ENCODE measurements at regions not wholly inside any gene's neighbourhood (a gene's known extent, or its start where the extent isn't known, plus 50 kb on each side); places are given as distances from the start of the nearest gene placed in this dataset.

DNA sequence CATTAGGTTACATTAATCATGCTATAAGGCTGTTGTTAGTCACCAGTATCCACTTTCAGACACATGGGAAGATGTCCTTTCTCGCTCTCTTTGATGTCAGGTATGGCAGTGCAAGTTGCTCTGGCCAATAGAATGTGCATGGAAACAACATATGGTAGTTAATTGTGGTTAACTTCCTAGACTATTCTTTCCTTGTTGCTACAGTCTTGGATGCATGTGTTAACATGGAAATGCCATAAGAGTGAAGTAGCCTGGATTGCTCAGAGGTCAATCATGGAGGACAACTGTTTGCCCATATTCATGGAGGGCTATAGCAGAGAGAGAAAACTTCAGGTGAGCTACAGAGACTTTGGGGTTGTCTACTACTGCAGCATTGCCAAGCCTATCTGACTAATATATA lies 245.8 kb upstream of the GAS1 start (continued):
- TF ChIP-seq, protein P1, sequence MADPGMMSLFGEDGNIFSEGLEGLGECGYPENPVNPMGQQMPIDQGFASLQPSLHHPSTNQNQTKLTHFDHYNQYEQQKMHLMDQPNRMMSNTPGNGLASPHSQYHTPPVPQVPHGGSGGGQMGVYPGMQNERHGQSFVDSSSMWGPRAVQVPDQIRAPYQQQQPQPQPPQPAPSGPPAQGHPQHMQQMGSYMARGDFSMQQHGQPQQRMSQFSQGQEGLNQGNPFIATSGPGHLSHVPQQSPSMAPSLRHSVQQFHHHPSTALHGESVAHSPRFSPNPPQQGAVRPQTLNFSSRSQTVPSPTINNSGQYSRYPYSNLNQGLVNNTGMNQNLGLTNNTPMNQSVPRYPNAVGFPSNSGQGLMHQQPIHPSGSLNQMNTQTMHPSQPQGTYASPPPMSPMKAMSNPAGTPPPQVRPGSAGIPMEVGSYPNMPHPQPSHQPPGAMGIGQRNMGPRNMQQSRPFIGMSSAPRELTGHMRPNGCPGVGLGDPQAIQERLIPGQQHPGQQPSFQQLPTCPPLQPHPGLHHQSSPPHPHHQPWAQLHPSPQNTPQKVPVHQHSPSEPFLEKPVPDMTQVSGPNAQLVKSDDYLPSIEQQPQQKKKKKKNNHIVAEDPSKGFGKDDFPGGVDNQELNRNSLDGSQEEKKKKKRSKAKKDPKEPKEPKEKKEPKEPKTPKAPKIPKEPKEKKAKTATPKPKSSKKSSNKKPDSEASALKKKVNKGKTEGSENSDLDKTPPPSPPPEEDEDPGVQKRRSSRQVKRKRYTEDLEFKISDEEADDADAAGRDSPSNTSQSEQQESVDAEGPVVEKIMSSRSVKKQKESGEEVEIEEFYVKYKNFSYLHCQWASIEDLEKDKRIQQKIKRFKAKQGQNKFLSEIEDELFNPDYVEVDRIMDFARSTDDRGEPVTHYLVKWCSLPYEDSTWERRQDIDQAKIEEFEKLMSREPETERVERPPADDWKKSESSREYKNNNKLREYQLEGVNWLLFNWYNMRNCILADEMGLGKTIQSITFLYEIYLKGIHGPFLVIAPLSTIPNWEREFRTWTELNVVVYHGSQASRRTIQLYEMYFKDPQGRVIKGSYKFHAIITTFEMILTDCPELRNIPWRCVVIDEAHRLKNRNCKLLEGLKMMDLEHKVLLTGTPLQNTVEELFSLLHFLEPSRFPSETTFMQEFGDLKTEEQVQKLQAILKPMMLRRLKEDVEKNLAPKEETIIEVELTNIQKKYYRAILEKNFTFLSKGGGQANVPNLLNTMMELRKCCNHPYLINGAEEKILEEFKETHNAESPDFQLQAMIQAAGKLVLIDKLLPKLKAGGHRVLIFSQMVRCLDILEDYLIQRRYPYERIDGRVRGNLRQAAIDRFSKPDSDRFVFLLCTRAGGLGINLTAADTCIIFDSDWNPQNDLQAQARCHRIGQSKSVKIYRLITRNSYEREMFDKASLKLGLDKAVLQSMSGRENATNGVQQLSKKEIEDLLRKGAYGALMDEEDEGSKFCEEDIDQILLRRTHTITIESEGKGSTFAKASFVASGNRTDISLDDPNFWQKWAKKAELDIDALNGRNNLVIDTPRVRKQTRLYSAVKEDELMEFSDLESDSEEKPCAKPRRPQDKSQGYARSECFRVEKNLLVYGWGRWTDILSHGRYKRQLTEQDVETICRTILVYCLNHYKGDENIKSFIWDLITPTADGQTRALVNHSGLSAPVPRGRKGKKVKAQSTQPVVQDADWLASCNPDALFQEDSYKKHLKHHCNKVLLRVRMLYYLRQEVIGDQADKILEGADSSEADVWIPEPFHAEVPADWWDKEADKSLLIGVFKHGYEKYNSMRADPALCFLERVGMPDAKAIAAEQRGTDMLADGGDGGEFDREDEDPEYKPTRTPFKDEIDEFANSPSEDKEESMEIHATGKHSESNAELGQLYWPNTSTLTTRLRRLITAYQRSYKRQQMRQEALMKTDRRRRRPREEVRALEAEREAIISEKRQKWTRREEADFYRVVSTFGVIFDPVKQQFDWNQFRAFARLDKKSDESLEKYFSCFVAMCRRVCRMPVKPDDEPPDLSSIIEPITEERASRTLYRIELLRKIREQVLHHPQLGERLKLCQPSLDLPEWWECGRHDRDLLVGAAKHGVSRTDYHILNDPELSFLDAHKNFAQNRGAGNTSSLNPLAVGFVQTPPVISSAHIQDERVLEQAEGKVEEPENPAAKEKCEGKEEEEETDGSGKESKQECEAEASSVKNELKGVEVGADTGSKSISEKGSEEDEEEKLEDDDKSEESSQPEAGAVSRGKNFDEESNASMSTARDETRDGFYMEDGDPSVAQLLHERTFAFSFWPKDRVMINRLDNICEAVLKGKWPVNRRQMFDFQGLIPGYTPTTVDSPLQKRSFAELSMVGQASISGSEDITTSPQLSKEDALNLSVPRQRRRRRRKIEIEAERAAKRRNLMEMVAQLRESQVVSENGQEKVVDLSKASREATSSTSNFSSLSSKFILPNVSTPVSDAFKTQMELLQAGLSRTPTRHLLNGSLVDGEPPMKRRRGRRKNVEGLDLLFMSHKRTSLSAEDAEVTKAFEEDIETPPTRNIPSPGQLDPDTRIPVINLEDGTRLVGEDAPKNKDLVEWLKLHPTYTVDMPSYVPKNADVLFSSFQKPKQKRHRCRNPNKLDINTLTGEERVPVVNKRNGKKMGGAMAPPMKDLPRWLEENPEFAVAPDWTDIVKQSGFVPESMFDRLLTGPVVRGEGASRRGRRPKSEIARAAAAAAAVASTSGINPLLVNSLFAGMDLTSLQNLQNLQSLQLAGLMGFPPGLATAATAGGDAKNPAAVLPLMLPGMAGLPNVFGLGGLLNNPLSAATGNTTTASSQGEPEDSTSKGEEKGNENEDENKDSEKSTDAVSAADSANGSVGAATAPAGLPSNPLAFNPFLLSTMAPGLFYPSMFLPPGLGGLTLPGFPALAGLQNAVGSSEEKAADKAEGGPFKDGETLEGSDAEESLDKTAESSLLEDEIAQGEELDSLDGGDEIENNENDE (IDR thresholded peaks at IDR 0.05; ENCODE audit: insufficient replicate concordance, low read length), result no peak
- no peak for TF ChIP-seq SAP30 (IDR thresholded peaks at IDR 0.05; ENCODE audit: insufficient read depth, insufficient replicate concordance, low read length)
- TF ChIP-seq GTF2F1 (IDR thresholded peaks at IDR 0.05; ENCODE audit: borderline replicate concordance, low read depth, low read length), result no peak
- TF ChIP-seq POLR2A (IDR thresholded peaks at IDR 0.05; ENCODE audit: control extremely low read depth in 1 of 2, low read depth in 2 of 2, low read length in 2 of 2), result no peak
- no peak for TF ChIP-seq SIX5 (IDR thresholded peaks at IDR 0.05; ENCODE audit: low read depth, low read length)
- TF ChIP-seq, protein P2, sequence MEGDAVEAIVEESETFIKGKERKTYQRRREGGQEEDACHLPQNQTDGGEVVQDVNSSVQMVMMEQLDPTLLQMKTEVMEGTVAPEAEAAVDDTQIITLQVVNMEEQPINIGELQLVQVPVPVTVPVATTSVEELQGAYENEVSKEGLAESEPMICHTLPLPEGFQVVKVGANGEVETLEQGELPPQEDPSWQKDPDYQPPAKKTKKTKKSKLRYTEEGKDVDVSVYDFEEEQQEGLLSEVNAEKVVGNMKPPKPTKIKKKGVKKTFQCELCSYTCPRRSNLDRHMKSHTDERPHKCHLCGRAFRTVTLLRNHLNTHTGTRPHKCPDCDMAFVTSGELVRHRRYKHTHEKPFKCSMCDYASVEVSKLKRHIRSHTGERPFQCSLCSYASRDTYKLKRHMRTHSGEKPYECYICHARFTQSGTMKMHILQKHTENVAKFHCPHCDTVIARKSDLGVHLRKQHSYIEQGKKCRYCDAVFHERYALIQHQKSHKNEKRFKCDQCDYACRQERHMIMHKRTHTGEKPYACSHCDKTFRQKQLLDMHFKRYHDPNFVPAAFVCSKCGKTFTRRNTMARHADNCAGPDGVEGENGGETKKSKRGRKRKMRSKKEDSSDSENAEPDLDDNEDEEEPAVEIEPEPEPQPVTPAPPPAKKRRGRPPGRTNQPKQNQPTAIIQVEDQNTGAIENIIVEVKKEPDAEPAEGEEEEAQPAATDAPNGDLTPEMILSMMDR (IDR thresholded peaks at IDR 0.05; ENCODE audit: control extremely low read depth in 1 of 3, insufficient read depth in 1 of 3, low read depth in 1 of 3, low read length in 3 of 3), result no peak
- TF ChIP-seq, protein P3, sequence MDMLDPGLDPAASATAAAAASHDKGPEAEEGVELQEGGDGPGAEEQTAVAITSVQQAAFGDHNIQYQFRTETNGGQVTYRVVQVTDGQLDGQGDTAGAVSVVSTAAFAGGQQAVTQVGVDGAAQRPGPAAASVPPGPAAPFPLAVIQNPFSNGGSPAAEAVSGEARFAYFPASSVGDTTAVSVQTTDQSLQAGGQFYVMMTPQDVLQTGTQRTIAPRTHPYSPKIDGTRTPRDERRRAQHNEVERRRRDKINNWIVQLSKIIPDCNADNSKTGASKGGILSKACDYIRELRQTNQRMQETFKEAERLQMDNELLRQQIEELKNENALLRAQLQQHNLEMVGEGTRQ (IDR thresholded peaks at IDR 0.05; ENCODE audit: low read length), result no peak
- TF ChIP-seq POLR2AphosphoS5 (IDR thresholded peaks at IDR 0.05; ENCODE audit: low read depth, low read length), result no peak
- no peak for TF ChIP-seq CREB1 (IDR thresholded peaks at IDR 0.05)
